Panc1 (cell line): ENCODE measurements at regions not wholly inside any gene's neighbourhood (a gene's known extent, or its start where the extent isn't known, plus 50 kb on each side); places are given as distances from the start of the nearest gene placed in this dataset.

Experiments used
- ATAC-seq: fragments of 200-7000 bp; cut with Tn5 transposase; 2 replicates; pipeline ENCODE4 v1.9.1; 2020; ENCODE audit warnings: mild to moderate bottlenecking, moderate library complexity
- BruUV-seq: library from RNA; stranded (reverse); fragments of 400-500 nt; replicated peaks from 2 replicates; lab custom pipeline; 2021; lab: Mats Ljungman, UMichigan
- CTCF ChIA-PET: fragments of 300-600 bp; sonication (Branson Sonifier 250); formaldehyde crosslinking; loops from one replicate; lab custom pipeline; 2022; ENCODE audit warnings: antibody characterized with exemption; lab: Charles Lee
- POLR2A ChIA-PET: fragments of 300-600 bp; sonication (Branson Sonifier 250); formaldehyde crosslinking; loops from one replicate; lab custom pipeline; 2022; ENCODE audit warnings: antibody characterized with exemption; lab: Charles Lee
- DNase-seq: peaks from one replicate; pipeline ENCODE4 v3.0.0-alpha.2; 2010; ENCODE audit warnings: low read depth, low spot score
- H3K27ac ChIP-seq: 2 replicates; pipeline ENCODE4 v1.5.1; 2011; ENCODE audit warnings: mild to moderate bottlenecking, low read length, inconsistent platforms
- H3K27me3 ChIP-seq: fragments of 200-500 bp; sonication (Bioruptor generic); 2 replicates; pipeline ENCODE4 v1.6.0; 2014; ENCODE audit warnings: low read length, inconsistent platforms; ENCODE audit not compliant: control insufficient read depth, insufficient read depth
- H3K36me3 ChIP-seq: fragments of 200-500 bp; sonication (Bioruptor generic); 2 replicates; pipeline ENCODE4 v1.5.1; 2014; ENCODE audit warnings: inconsistent platforms, mild to moderate bottlenecking, low read length, moderate library complexity; ENCODE audit not compliant: control insufficient read depth, insufficient read depth
- H3K4me1 ChIP-seq: 2 replicates; pipeline ENCODE4 v1.5.1; 2011; ENCODE audit warnings: inconsistent platforms, mild to moderate bottlenecking, low read length, moderate library complexity; ENCODE audit not compliant: control insufficient read depth, insufficient read depth
- H3K4me3 ChIP-seq, 2 experiments: 2 replicates each; pipeline ENCODE4 v1.5.1; 2011 to 2012; ENCODE audit warnings: low read depth in 2 of 2, low read length in 2 of 2, mild to moderate bottlenecking in 2 of 2, inconsistent platforms in 1 of 2, moderate library complexity in 1 of 2
- H3K9me3 ChIP-seq: fragments of 200-500 bp; sonication (Bioruptor generic); 2 replicates; pipeline ENCODE4 v1.5.1; 2014; ENCODE audit warnings: low read depth, mild to moderate bottlenecking, inconsistent platforms, low read length, moderate library complexity; ENCODE audit not compliant: control insufficient read depth, insufficient read depth
- CTCF ChIP-seq: fragments of 450-650 bp; IDR thresholded peaks from 2 replicates; pipeline ENCODE4 v1.5.1; 2017; ENCODE audit warnings: mild to moderate bottlenecking
- POLR2AphosphoS5 ChIP-seq: IDR thresholded peaks from 2 replicates; pipeline ENCODE4 v1.6.1; 2012; ENCODE audit warnings: mild to moderate bottlenecking, low read depth, low read length, moderate library complexity
- REST ChIP-seq, 2 experiments: IDR thresholded peaks; 2 replicates each; pipeline ENCODE4 v1.6.1; 2011 to 2012; ENCODE audit warnings: low read depth in 2 of 2, control low read depth in 1 of 2, low read length in 1 of 2, mild to moderate bottlenecking in 1 of 2, moderate library complexity in 1 of 2; ENCODE audit not compliant: insufficient read depth in 1 of 2
- SIN3A ChIP-seq: IDR thresholded peaks from 2 replicates; pipeline ENCODE4 v1.6.1; 2012; ENCODE audit warnings: low read depth, mild to moderate bottlenecking, low read length, moderate library complexity, borderline replicate concordance; ENCODE audit not compliant: insufficient read depth
- TCF7L2 ChIP-seq: IDR thresholded peaks from 2 replicates; pipeline ENCODE4 v1.6.1; 2011; ENCODE audit warnings: mild to moderate bottlenecking, low read depth, low read length, inconsistent platforms
- in situ Hi-C: cut with HindIII; loops from 2 replicates; pipeline ENCODE4 v1.10.0; 2016; ENCODE audit warnings: low sequenced_read_pairs, low pct_unique_long_range_greater_than_20kb
- intact Hi-C: fragments of 100-400 bp; cut with micrococcal nuclease; formaldehyde crosslinking; loops from one replicate; pipeline ENCODE4 v1.10.0; 2022; ENCODE audit not compliant: unreplicated experiment

GRCh38 chr4:11505221-11505971 is 76.7 kb upstream of the HS3ST1 start:
- no peaks in the 10 kb centered on the region for H3K9me3 ChIP-seq
- peaks cover 3% of the 10 kb centered on the region for H3K4me1 ChIP-seq
- no peaks in the 10 kb centered on the region for H3K27me3 ChIP-seq
- TF ChIP-seq TCF7L2 (peak; percentile 74), SIN3A (no peak), CTCF (no peak)
- no TSS peak for BruUV-seq
- POLR2A ChIA-PET: no interaction called here
- DNase-seq (peak; percentile 59), ATAC-seq (peak; percentile 95)
- H3K36me3 ChIP-seq: no peaks in the 10 kb centered on the region
- CTCF ChIA-PET: no interaction called here
- no peak overlapping the region for H3K4me3 ChIP-seq
- intact Hi-C loops (no loop called here), in situ Hi-C loops (no loop called here)
- H3K27ac ChIP-seq: 0 out of 2 replicates have a peak overlapping the region, but pooled peaks have one; percentile 54

- in situ Hi-C loops: no loop called here
- intact Hi-C loops: no loop called here
- TF ChIP-seq POLR2AphosphoS5: no peak
- TF ChIP-seq REST (IDR thresholded peaks at IDR 0.05; ENCODE audit: insufficient read depth in 1 of 2, low read depth in 2 of 2, low read length in 1 of 2): no peak
- ATAC-seq (no peak), DNase-seq (no peak)
- no peaks in the 10 kb centered on the region for H3K36me3 ChIP-seq
- H3K9me3 ChIP-seq: no peaks in the 10 kb centered on the region
- POLR2A ChIA-PET: no interaction called here
- no peaks in the 10 kb centered on the region for H3K27me3 ChIP-seq
- CTCF ChIA-PET: no interaction called here
- no peak overlapping the region for H3K27ac ChIP-seq
- peaks cover 3% of the 10 kb centered on the region for H3K4me1 ChIP-seq
- H3K4me3 ChIP-seq: no peak overlapping the region
- BruUV-seq: no TSS peak
Measured at GRCh38 chr4:11503166-11503565, 74.5 kb upstream of the HS3ST1 start.

GRCh38 chr4:11497972-11498371 is 69.3 kb upstream of the HS3ST1 start:
- BruUV-seq: no TSS peak
- Histone ChIP-seq H3K4me1 (no peaks in the 10 kb centered on the region), H3K36me3 (no peaks in the 10 kb centered on the region), H3K9me3 (no peaks in the 10 kb centered on the region), H3K27ac (no peak overlapping the region), H3K27me3 (no peaks in the 10 kb centered on the region), H3K4me3 (no peak overlapping the region)
- ChIA-PET POLR2A (no interaction called here), CTCF (no interaction called here)
- no peak for TF ChIP-seq CTCF
- TF ChIP-seq POLR2AphosphoS5: no peak
- no peak for TF ChIP-seq TCF7L2
- TF ChIP-seq SIN3A: no peak
- no peak for ATAC-seq
- no peak for DNase-seq
- in situ Hi-C loops: no loop called here
- intact Hi-C loops: no loop called here
